Cardiac fibroblast (primary cell): ENCODE measurements at regions not wholly inside any gene's neighbourhood (a gene's known extent, or its start where the extent isn't known, plus 50 kb on each side); places are given as distances from the start of the nearest gene placed in this dataset.

Source experiments
- DNase-seq, 2 donors: peaks; one replicate each; pipeline versions ENCODE4 v3.0.0 to v3.0.0-alpha.2; 2010; ENCODE audit warnings: low read depth in 2 of 2
- H3K4me3 ChIP-seq, 2 donors: replicated peaks in 1 of 2; 1 replicate in 1 of 2; 2 replicates in 1 of 2; pipeline ENCODE4 v1.5.1; 2011; ENCODE audit warnings: low read depth in 2 of 2, low read length in 2 of 2, mild to moderate bottlenecking in 2 of 2, moderate library complexity in 1 of 2
- CTCF ChIP-seq: IDR thresholded peaks from one replicate; pipeline ENCODE4 v1.5.1; 2011; ENCODE audit warnings: low read depth, mild to moderate bottlenecking, low read length, inconsistent platforms

DNA sequence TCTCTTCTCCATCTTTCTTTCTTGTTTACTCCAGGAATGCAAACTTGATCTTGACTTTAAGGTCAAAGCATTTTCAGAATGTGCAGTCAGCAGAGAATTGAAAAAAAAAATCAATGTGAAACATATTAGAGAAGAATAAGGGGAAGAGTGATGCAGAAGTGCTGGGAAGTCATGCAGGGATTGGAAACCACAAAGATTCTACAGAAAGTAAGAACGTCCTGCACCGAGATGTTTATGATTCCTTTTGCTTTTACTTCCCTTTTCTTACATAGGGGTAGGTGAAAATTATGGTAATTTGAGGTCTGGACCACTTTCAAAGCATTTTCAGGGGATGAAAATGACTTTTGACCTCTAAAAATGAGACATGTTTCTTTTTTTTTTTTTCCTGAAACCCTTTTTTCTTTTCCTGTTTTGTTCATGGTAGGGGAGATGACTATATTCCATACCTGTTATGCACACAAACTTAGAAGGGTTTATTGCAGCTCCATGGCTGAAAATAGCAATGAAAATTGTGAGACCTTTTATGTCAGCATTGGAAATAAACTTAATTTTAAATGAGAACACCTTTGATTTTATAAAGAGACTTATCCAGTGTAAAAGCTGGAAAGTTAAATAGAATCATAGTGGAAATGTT lies 623.5 kb upstream of the TBL1XR1 start:
- peak; percentile 71 to 77 for DNase-seq
- H3K4me3 ChIP-seq, result no peak overlapping the region
- TF ChIP-seq CTCF, result no peak

DNA sequence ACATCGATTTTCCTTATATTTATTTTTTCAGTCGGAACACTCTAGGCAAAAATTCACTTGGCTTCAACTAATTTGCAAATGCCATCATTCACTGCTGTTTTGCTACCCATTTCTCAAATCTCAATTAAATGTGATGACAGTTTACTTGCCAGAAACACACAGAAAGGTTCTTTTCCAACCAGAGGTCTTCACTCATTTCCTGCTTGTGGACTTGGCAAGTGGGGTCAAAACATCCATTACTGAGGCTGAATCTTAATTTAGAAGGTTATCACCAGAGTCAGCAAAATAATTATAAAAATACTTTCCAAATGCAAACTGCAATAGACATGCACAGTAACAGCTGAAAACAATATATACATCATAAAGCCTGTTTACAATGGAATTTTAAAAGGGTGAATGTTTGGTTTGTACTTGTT lies 625.4 kb upstream of the TBL1XR1 start:
- no peak for TF ChIP-seq CTCF
- no peak for DNase-seq

GRCh38 chr3:177823701-177824189 lies 626.5 kb upstream of the TBL1XR1 start:
- H3K4me3 ChIP-seq, result no peak overlapping the region
- no peak for TF ChIP-seq CTCF
- DNase-seq, result no peak

More for the DNA sequence above, 625.4 kb upstream of the TBL1XR1 start:
- no peak overlapping the region for H3K4me3 ChIP-seq

DNA sequence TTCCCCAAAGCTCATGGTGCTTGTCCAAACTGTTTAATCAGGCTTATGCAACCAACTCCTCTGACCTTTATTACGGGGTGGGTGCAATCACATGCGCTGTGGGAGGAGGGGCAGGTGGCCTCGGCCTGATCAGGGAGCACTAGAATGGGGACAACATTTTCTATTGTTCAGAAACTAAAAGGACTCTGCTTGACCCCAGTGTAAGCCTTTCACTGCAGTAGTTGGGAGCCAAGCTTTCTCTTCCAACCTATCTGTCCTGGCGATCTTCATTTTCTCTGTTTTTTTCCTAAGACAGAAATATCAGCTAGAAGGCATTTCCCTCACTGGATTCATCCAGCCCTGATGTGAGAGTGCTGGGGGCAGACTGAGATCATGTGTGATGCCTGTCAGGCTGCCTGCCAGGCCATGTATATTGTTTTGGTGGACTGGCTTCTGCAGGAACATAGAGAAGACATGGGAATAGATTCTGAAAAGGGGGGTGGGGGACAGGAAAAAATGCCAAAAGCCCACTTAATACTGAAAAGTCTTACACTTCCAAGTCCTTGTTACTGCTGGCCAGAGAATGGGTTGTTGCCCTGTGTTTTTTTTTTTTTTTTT lies 627.0 kb upstream of the TBL1XR1 start:
- TF ChIP-seq CTCF, result no peak
- no peak overlapping the region for H3K4me3 ChIP-seq
- DNase-seq, result peak; percentile 79 to 95

- no peak for TF ChIP-seq CTCF
- H3K4me3 ChIP-seq, result no peak overlapping the region
- no peak for DNase-seq
Observed at GRCh38 chr3:177824841-177825240, 627.6 kb upstream of the TBL1XR1 start.

DNA sequence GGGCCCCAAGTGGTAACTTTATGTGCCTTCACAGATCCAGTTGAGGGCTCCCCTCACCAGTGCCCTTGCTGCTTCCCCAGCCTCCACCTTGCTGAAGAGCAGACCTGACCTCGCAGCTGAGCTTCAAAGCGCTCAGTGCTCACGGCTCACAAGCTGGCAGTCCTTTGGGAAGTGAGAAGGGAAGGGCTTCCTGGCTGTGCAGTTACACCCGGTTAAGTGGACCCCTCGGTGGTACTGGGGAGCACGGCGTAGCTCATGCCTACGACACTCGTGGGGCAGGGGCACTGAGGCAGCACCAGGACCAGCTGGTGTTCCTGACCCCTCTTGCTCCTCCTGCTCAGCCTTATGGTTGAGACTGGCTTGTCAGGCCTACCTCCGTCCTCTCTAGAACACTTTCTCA lies 629.0 kb upstream of the TBL1XR1 start:
- DNase-seq, result no peak
- TF ChIP-seq CTCF, result no peak
- no peak overlapping the region for H3K4me3 ChIP-seq
